HFF-Myc (cell line): ENCODE measurements at regions not wholly inside any gene's neighbourhood (a gene's known extent, or its start where the extent isn't known, plus 50 kb on each side); places are given as distances from the start of the nearest gene placed in this dataset.

Experiments used
- DNase-seq: peaks from one replicate; pipeline ENCODE4 v3.0.0-alpha.2; 2011; ENCODE audit warnings: low read depth; ENCODE audit errors: extremely low read depth
- H3K4me3 ChIP-seq: replicated peaks from 2 replicates; pipeline ENCODE4 v1.5.1; 2011; ENCODE audit warnings: low read depth, mild to moderate bottlenecking, control low read depth, low read length
- TF ChIP-seq, protein P1 (sequence below): IDR thresholded peaks from 2 replicates; pipeline ENCODE4 v1.5.1; 2012; ENCODE audit warnings: mild to moderate bottlenecking, low read depth, low read length, control low read depth; ENCODE audit errors: missing control alignments

DNA sequence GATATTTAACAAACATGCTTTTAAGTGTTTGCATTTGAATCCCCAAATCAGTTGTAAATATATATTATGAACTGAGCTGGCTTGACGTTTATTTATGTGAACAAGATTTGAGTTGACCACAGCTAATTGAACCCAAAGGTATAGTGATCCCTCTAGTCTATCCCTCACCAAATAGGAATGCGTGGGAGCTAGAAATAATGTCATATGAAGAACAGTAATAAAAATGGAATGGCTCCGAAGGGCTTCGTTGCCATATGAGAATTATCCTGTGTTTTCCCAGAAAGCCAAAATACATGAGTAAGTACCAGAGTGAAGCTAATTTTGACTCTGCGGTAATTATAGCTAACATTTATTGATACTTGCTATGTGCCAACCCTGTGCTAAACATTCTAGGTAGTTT, 142.7 kb downstream of the ADCYAP1 start:
- TF ChIP-seq, protein P1, sequence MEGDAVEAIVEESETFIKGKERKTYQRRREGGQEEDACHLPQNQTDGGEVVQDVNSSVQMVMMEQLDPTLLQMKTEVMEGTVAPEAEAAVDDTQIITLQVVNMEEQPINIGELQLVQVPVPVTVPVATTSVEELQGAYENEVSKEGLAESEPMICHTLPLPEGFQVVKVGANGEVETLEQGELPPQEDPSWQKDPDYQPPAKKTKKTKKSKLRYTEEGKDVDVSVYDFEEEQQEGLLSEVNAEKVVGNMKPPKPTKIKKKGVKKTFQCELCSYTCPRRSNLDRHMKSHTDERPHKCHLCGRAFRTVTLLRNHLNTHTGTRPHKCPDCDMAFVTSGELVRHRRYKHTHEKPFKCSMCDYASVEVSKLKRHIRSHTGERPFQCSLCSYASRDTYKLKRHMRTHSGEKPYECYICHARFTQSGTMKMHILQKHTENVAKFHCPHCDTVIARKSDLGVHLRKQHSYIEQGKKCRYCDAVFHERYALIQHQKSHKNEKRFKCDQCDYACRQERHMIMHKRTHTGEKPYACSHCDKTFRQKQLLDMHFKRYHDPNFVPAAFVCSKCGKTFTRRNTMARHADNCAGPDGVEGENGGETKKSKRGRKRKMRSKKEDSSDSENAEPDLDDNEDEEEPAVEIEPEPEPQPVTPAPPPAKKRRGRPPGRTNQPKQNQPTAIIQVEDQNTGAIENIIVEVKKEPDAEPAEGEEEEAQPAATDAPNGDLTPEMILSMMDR, result no peak
- peak; percentile 14 for DNase-seq
- H3K4me3 ChIP-seq, result no peak overlapping the region

DNA sequence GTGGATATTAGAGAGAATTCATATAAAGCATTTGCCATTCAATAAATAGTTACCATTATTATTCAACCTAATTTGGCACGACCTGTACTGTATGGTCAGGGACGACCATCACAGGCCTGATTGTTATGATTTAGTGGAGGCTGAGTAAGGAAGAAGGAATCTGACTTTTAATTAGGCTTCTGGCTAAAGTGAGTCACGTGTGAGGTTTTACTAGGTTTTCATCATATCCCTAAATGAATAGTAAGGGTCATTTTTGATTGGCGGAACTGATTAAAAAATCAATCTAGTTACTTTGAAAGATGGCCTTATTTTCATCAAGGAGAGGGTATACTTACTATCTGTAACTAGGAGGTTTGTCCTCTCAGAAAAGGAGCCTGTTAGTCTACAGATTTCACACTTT, 143.4 kb downstream of the ADCYAP1 start:
- TF ChIP-seq, protein P1, result no peak
- DNase-seq, result peak; percentile 12
- H3K4me3 ChIP-seq, result no peak overlapping the region

DNA sequence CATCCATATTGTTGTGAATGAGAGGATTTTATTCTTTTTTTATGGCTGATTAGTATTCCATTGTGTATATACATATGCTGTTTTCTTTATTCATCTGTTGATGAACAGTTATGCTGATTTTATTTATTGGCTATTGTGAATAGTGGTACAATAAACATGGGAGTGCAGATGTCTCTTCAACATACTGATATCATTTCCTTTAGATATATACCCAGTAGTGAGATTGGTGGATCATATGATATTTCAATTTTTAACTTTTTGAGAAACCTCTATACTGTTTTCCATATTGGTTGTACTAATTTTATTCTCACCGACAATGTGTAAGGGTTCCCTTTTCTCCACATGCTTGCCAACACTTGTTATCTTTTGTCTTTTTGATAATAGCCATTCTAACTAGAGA, 144.5 kb downstream of the ADCYAP1 start:
- no peak for DNase-seq
- TF ChIP-seq, protein P1, result no peak
- H3K4me3 ChIP-seq, result no peak overlapping the region

DNA sequence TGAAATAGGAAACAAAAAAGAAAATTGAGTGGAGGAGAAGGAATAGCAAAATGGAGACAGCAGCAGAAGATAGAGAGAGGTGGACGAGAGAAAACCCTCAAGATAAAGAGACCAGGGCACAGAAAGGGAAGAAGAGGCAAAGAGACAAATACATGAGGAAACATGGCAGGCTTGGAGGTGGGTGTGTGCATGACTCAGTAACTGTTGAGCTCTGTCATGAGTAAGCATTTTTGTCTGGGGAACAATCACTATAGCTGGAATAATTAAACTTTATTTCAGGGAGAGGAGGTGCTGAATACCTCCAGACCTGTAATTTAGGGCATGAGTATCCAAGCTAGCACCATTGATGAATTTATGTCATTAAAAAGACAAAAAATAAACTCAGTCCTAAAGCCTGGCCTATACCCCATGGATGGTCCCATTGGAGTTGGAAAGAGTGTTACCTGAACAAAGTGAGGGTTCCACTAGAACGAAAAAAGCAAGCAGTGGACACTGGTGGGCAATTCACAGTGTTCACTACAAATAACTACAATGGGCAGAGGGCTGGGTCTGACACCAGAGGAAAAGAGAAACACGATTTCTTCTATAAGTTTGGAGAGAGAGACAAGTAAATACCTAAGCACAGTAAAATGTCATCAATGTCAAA, 145.5 kb downstream of the ADCYAP1 start:
- no peak overlapping the region for H3K4me3 ChIP-seq
- no peak for DNase-seq
- TF ChIP-seq, protein P1, result no peak

DNA sequence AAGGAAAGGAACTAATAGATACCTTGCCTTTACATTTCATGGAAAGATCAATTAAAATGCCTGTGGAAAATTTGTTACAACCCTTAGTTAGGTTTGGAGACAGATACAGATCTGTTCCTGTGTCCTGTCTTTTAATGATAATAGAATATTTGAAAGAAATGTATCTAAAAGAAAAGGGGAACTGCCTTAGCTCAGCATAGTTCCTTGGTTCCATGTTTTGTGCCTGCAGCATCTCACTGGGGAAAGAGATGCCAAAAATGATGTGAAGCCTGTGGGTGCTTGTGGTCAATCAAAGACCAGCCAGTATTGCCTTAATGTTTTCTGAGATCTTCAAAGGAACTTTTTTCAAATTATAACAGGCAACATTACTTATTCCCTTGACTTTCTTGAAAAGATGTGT, 147.6 kb downstream of the ADCYAP1 start:
- no peak for DNase-seq
- no peak overlapping the region for H3K4me3 ChIP-seq
- TF ChIP-seq, protein P1, result no peak

DNA sequence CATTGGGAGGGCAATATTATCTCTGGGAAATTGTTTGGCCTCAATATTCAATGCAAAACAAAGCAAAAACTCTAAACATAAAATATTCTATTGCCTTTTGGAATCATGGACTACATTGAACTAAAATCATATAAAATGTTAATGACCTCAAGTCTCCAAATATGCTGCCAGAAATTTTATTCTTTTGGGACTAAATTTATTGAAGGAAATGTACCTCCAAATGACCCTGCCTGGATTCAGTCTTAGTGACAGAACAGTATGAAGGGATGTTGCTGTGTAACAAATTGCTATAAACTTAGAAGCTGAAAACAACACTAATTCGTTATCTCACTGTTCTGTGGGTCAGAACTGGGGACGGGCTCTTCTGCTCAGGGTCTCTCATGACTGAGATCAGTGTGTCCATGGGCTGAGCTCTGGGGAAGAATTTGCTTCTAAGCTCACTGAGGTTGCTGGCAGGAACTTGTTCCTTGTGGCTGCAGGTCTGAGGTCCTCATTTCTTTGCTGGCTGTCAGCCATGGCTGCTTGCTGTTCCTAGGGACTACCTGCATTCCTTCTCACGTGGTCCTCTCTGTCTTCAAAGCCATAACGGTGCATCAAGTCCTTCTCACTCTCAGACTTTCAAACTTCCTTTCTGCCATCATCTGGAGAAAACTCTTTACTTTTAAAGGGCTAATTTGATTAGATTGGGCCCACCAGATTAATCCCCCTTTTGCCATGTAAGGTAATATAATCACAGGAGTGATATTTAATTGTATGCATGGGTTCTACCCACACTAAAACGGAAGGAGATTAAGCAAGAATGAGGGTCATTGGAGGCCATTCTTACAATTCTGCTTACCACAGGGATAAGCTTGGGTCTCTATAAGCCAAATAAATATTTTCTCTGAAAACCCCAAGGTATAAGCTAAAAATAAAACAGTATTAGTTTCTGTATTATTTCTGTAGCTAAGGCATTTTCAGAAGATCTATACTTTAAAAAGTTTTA, 149.0 kb downstream of the ADCYAP1 start:
- no peak overlapping the region for H3K4me3 ChIP-seq
- TF ChIP-seq, protein P1, result no peak

More for the DNA sequence above, 149.0 kb downstream of the ADCYAP1 start:
- no peak for DNase-seq
